ENCODE measurements at regions not wholly inside any gene's neighbourhood (a gene's known extent, or its start where the extent isn't known, plus 50 kb on each side); places are given as distances from the start of the nearest gene placed in this dataset.
A peak's percentile ranks its signal among the peaks of the same experiment; 100 is the strongest.
"Not testable (repeated sequence)": the region's sequence is repeated elsewhere in the genome, so short reads cannot be mapped to it uniquely, and the experiment has no call there.

DNA sequence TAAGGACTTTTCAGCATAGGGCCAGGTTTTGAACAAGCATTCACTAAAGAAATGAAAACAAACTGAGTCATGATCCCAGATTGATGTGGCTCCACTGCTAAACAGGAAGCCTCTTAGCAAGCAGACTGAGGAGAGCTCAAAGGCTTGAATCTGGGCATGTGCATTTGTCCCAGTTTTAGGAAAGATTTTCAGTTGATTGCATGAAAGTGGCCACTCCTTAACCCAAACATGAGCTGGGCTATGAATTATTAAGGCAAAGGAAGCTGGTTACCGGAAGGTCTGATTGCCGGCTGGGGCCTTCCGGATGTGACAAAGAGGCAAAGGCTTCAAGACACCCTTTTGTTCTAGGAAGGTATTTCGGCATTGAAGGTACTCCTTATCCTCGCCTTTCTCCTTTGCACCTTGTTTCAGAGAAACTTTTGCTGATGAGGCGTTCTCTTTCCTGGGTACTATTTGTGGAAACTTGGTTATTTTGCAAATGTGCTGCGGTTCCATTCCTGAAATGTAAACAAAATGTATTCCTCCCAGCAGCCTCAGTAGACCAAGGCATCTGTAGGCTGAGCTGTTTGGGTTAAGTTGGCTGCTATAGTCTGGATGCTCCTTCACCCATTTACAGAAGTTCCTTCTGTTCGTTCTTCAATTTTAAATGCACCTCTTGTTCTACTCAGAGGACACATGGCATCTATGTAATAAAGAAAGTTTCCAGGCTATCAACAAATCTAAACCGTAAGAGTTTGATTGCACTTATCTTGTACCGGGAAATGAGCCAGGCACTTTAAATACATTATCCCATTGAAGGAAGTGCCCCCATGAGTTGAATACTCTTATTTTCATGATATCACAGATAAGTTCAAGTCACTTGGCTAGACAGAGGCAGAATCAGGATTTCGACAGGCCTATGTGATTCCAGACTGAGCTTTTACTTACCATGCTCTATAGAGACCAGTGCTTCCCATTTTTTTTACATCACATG, 115.6 kb upstream of the METAP2 start:
- H3K4me3 ChIP-seq = no peak overlapping the region
- no peak overlapping the region for H3K27ac ChIP-seq
- DNase-seq (ENCODE audit: low spot score) = no peak
- TF ChIP-seq, protein P1, sequence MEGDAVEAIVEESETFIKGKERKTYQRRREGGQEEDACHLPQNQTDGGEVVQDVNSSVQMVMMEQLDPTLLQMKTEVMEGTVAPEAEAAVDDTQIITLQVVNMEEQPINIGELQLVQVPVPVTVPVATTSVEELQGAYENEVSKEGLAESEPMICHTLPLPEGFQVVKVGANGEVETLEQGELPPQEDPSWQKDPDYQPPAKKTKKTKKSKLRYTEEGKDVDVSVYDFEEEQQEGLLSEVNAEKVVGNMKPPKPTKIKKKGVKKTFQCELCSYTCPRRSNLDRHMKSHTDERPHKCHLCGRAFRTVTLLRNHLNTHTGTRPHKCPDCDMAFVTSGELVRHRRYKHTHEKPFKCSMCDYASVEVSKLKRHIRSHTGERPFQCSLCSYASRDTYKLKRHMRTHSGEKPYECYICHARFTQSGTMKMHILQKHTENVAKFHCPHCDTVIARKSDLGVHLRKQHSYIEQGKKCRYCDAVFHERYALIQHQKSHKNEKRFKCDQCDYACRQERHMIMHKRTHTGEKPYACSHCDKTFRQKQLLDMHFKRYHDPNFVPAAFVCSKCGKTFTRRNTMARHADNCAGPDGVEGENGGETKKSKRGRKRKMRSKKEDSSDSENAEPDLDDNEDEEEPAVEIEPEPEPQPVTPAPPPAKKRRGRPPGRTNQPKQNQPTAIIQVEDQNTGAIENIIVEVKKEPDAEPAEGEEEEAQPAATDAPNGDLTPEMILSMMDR (IDR thresholded peaks at IDR 0.05) = no peak

DNA sequence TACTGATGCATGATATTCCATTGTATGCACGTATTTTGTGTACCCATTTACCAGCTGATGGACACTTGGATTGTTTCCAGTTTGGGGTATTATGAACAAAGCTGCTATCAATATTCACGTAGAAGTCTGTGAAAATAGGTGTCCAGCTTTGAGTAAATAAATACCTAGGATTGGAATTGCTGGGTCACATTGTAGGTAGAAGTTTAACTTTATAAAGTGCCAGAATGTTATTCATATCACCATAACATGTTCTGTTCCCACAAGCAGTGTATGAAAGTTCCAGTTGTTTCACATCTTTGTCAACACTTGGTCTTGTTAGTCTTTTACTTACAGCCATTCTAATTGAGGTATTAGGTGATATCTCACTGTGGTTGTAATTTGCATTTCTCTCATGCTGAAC, 108.0 kb upstream of the METAP2 start:
- no peak for DNase-seq (ENCODE audit: low spot score)
- TF ChIP-seq, protein P1 (IDR thresholded peaks at IDR 0.05) = no peak
- H3K27ac ChIP-seq = no peak overlapping the region
- no peak overlapping the region for H3K4me3 ChIP-seq

DNA sequence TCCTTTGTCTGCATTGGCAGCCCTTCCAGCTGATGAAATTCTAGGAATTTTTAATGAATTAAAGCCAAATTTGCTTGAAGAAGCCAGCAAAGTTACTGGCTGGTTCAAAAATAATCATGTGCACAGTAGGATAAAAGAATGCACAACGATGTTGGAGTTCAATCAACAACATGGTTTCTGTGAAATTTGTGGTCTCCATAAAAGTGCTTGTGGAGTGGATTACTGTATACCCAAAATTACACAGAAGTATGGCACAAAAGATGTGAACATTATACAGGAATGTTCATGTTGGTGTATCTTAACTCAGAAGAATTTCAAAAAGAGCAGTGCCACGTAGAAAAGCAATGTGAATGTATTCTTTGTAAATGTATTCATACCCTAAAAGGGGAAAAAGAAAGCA, 105.0 kb upstream of the METAP2 start:
- H3K27ac ChIP-seq = no peak overlapping the region
- no peak overlapping the region for H3K4me3 ChIP-seq
- TF ChIP-seq, protein P1 (IDR thresholded peaks at IDR 0.05) = no peak
- no peak for DNase-seq (ENCODE audit: low spot score)

DNA sequence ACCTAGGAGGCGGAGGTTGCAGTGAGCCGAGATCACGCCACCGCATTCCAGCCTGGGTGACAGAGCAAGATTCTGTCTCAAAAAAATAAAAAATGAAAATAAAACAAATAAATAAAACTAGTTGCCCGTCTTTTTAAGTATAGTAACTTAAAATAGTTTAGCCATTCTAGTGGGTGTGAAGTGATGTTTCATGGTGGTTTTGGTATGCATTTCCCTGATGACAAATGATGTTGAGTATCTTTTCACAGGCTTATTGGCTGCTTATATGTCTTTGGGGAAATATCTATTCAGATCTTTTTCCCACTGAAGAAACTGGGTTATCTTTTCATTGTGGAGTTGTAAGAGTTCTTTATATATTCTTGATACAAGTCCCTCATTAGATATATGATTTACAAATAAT, 102.4 kb upstream of the METAP2 start:
- no peak for DNase-seq (ENCODE audit: low spot score)
- H3K27ac ChIP-seq = no peak overlapping the region

DNA sequence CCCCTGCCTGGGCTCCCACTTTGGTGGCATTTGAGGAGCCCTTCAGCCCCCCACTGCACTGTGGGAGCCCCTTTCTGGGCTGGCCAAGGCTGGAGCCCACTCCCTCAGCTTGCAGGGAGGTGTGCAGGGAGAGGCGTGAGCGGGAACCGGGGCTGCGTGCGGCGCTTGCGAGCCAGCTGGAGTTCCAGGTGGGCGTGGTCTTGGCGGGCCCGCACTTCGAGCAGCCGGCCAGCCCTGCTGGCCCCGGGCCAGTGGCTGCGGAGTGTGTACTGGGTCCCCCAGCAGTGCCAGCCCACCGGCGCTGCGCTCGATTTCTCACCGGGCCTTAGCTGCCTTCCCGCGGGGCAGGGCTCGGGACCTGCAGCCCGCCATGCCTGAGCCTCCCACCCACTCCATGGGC, 94.5 kb upstream of the METAP2 start:
- DNase-seq (ENCODE audit: low spot score); H3K4me3 ChIP-seq; H3K27ac ChIP-seq: not testable (repeated sequence)

More for the DNA sequence above, 102.4 kb upstream of the METAP2 start:
- TF ChIP-seq, protein P1 (IDR thresholded peaks at IDR 0.05) = no peak
- no peak overlapping the region for H3K4me3 ChIP-seq

DNA sequence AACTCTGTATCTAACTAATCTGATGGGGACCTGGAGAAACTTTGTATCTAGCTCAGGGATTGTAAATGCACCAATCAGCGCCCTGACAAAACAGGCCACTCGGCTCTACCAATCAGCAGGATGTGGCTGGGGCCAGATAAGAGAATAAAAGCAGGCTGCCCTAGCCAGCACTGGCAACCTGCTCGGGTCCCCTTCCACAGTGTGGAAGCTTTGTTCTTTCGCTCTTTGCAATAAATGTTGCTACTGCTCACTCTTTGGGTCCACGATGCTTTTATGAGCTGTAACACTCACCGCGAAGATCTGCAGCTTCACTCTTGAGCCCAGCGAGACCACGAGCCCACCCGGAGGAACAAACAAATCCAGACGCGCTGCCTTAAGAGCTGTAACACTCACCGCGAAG, 93.6 kb upstream of the METAP2 start:
- H3K27ac ChIP-seq = peak overlapping the region in 1 of 2 donors; percentile 63
- not testable (repeated sequence) for H3K4me3 ChIP-seq; DNase-seq (ENCODE audit: low spot score)

DNA sequence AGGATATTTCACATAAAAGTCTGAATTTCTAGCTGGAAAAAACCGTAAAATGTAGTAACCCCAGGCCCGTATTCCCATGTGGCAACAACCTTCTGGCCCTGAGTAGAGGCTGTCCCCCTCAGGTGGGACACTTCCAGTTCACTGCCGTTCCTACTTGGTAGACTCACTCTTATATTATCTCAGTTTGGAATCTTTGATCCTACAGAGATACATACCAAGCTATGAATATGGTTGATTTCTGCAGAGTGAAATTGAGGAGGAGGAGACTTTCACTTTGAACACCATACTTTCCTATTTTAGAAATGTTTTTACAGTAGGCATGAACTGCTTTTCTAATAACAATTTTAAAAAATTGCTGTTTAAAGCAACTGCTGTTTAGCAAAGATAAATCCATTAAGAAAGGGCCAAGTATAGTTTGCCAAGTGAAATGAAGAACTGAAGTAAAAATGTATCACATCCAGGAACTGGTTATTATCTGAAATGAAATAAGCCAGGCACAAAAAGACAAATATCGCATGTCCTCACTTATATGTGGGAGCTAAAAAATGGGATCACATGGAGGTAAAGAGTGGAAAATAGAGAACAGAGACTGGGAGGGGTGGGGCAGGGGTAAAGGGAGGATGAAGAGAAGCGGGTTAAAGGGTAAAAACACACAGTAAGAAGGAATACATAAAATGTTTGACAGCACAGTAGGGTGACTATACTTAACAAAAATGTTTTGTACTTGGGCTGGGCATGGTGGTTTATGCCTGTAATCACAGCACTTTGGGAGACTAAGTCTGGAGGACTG, 92.8 kb upstream of the METAP2 start:
- no peak overlapping the region for H3K4me3 ChIP-seq
- TF ChIP-seq, protein P1 (IDR thresholded peaks at IDR 0.05) = no peak

DNA sequence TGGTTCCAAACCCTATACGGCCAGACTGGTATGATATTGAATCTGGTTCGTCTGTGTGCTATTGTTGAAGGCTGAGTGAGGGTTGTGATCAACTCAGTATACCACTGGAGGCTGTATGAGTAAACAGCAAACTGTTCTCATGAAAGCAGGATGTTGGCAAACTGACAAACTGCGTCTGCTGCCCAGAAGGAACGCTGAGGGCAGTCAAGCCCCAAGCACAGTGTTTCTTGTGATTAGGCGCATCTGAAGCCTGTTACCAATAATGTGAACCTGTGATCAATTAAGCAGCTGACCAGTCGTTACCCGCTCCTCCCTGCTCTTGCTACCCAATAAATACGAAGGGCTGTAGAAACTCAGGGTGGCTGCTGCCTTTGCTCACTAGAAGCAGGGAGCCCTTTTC, 90.0 kb upstream of the METAP2 start:
- not testable (repeated sequence) for DNase-seq (ENCODE audit: low spot score); H3K4me3 ChIP-seq
- peak overlapping the region; percentile 48 to 60 for H3K27ac ChIP-seq

More for the DNA sequence above, 92.8 kb upstream of the METAP2 start:
- no peak for DNase-seq (ENCODE audit: low spot score)
- peak overlapping the region; percentile 41 to 63 for H3K27ac ChIP-seq

Measured in coronary artery (tissue), 2 donors.